Liver (tissue), 3 donors: ENCODE measurements at regions not wholly inside any gene's neighbourhood (a gene's known extent, or its start where the extent isn't known, plus 50 kb on each side); places are given as distances from the start of the nearest gene placed in this dataset.

ENCODE experiments used
- CTCF ChIP-seq: fragments of 150-350 bp; IDR thresholded peaks from 2 replicates; pipeline ENCODE4 v1.5.1; 2017; ENCODE audit warnings: improper control_type of control experiment, low read depth, low read length; ENCODE audit not compliant: missing input control
- RAD21 ChIP-seq, 2 donors: IDR thresholded peaks; 2 replicates each; pipeline ENCODE4 v1.6.1; 2016; ENCODE audit warnings: antibody characterized with exemption in 2 of 2, mild to moderate bottlenecking in 2 of 2
- RXRA ChIP-seq, 2 donors: IDR thresholded peaks; 2 replicates each; pipeline ENCODE4 v1.6.1; 2017 to 2018; ENCODE audit warnings: antibody characterized with exemption in 2 of 2, mild to moderate bottlenecking in 1 of 2
- TAF1 ChIP-seq: conservative IDR thresholded peaks from 2 replicates; pipeline ENCODE4 v1.6.1; 2016; ENCODE audit warnings: antibody characterized with exemption, mild to moderate bottlenecking
- ZBTB33 ChIP-seq: IDR thresholded peaks from 2 replicates; pipeline ENCODE4 v1.6.1; 2016; ENCODE audit warnings: antibody characterized with exemption
- TF ChIP-seq, protein P1 (sequence below): IDR thresholded peaks from 2 replicates; pipeline ENCODE4 v1.6.1; 2016; ENCODE audit warnings: antibody characterized with exemption, mild to moderate bottlenecking
- TF ChIP-seq, protein P2 (sequence below): IDR thresholded peaks from 2 replicates; pipeline ENCODE4 v1.6.1; 2016; ENCODE audit warnings: antibody characterized with exemption
- TF ChIP-seq, protein P3 (sequence below): IDR thresholded peaks from 2 replicates; pipeline ENCODE4 v1.6.1; 2016; ENCODE audit warnings: antibody characterized with exemption
- donor health status: healthy.
- donor health status: healthy.

GRCh38 chr16:74019612-74020011 lies 277.0 kb upstream of the PSMD7 start:
- TF ChIP-seq CTCF (no peak), TAF1 (no peak), RXRA (IDR thresholded peaks at IDR 0.05) (no peak), RAD21 (IDR thresholded peaks at IDR 0.05) (no peak), ZBTB33 (no peak)
- TF ChIP-seq, protein P1, sequence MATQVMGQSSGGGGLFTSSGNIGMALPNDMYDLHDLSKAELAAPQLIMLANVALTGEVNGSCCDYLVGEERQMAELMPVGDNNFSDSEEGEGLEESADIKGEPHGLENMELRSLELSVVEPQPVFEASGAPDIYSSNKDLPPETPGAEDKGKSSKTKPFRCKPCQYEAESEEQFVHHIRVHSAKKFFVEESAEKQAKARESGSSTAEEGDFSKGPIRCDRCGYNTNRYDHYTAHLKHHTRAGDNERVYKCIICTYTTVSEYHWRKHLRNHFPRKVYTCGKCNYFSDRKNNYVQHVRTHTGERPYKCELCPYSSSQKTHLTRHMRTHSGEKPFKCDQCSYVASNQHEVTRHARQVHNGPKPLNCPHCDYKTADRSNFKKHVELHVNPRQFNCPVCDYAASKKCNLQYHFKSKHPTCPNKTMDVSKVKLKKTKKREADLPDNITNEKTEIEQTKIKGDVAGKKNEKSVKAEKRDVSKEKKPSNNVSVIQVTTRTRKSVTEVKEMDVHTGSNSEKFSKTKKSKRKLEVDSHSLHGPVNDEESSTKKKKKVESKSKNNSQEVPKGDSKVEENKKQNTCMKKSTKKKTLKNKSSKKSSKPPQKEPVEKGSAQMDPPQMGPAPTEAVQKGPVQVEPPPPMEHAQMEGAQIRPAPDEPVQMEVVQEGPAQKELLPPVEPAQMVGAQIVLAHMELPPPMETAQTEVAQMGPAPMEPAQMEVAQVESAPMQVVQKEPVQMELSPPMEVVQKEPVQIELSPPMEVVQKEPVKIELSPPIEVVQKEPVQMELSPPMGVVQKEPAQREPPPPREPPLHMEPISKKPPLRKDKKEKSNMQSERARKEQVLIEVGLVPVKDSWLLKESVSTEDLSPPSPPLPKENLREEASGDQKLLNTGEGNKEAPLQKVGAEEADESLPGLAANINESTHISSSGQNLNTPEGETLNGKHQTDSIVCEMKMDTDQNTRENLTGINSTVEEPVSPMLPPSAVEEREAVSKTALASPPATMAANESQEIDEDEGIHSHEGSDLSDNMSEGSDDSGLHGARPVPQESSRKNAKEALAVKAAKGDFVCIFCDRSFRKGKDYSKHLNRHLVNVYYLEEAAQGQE, result no peak
- TF ChIP-seq, protein P2, sequence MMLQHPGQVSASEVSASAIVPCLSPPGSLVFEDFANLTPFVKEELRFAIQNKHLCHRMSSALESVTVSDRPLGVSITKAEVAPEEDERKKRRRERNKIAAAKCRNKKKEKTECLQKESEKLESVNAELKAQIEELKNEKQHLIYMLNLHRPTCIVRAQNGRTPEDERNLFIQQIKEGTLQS, result no peak
- TF ChIP-seq, protein P3, sequence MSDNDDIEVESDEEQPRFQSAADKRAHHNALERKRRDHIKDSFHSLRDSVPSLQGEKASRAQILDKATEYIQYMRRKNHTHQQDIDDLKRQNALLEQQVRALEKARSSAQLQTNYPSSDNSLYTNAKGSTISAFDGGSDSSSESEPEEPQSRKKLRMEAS, result no peak
